ENCODE measurements at regions not wholly inside any gene's neighbourhood (a gene's known extent, or its start where the extent isn't known, plus 50 kb on each side); places are given as distances from the start of the nearest gene placed in this dataset.

GRCh38 chr2:11955884-11956291 is 209.5 kb downstream of the LPIN1 start:
- no peak for DNase-seq

GRCh38 chr2:11962707-11963328 is 216.4 kb downstream of the LPIN1 start:
- no peak for DNase-seq

- no peak for DNase-seq
Observed at GRCh38 chr2:11963966-11964365, 217.5 kb downstream of the LPIN1 start.

- DNase-seq = no peak
Observed at GRCh38 chr2:11967946-11968465, 221.6 kb downstream of the LPIN1 start.

GRCh38 chr2:11968521-11968920 is 222.1 kb downstream of the LPIN1 start:
- no peak for DNase-seq

GRCh38 chr2:11969774-11970173 is 223.3 kb downstream of the LPIN1 start:
- DNase-seq = no peak

- no peak for DNase-seq
Observed at GRCh38 chr2:11974573-11974972, 228.1 kb downstream of the LPIN1 start.

- no peak for DNase-seq
Observed at GRCh38 chr2:11975373-11975772, 228.9 kb downstream of the LPIN1 start.

GRCh38 chr2:11976073-11976472 is 229.6 kb downstream of the LPIN1 start:
- no peak for DNase-seq

GRCh38 chr2:11977766-11978524 is 231.5 kb downstream of the LPIN1 start:
- DNase-seq = no peak

- no peak for DNase-seq
Observed at GRCh38 chr2:11980809-11981208, 234.4 kb downstream of the LPIN1 start.

- no peak for DNase-seq
Observed at GRCh38 chr2:11983401-11983800, 237.0 kb downstream of the LPIN1 start.

GRCh38 chr2:11983870-11984269 is 237.4 kb downstream of the LPIN1 start:
- no peak for DNase-seq

- DNase-seq = no peak
Observed at GRCh38 chr2:11984316-11985158, 238.1 kb downstream of the LPIN1 start.

GRCh38 chr2:11985817-11986566 is 239.6 kb downstream of the LPIN1 start:
- DNase-seq = no peak

- DNase-seq = no peak
Observed at GRCh38 chr2:11987151-11987550, 240.7 kb downstream of the LPIN1 start.

- DNase-seq = no peak
Observed at GRCh38 chr2:11988691-11989353, 242.4 kb downstream of the LPIN1 start.

- no peak for DNase-seq
Observed at GRCh38 chr2:11989354-11989703, 242.9 kb downstream of the LPIN1 start.

- DNase-seq = no peak
Observed at GRCh38 chr2:11990576-11990975, 244.1 kb downstream of the LPIN1 start.

GRCh38 chr2:11993749-11994148 is 247.3 kb downstream of the LPIN1 start:
- DNase-seq = no peak

GRCh38 chr2:11995456-11995855 is 249.0 kb downstream of the LPIN1 start:
- no peak for DNase-seq

GRCh38 chr2:11996618-11997017 is 250.2 kb downstream of the LPIN1 start:
- DNase-seq = no peak
